ENCODE measurements at regions not wholly inside any gene's neighbourhood (a gene's known extent, or its start where the extent isn't known, plus 50 kb on each side); places are given as distances from the start of the nearest gene placed in this dataset.

- no TSS peak for BruUV-seq (replicated peaks)
- Histone ChIP-seq H3K9me1 (ENCODE audit: control insufficient read depth, insufficient read depth, low read length) (no peaks in the 10 kb centered on the region), H3K4me3 (no peak overlapping the region), H3K9ac (ENCODE audit: insufficient read depth in 1 of 2, low read depth in 2 of 2, low read length in 2 of 2) (no peak overlapping the region), H2AFZ (ENCODE audit: low read depth, low read length) (no peak overlapping the region), H3K4me1 (replicated peaks in 1 of 2; ENCODE audit: control insufficient read depth in 2 of 2, insufficient read depth in 2 of 2, low read length in 2 of 2) (no peaks in the 10 kb centered on the region), H3K27me3 (ENCODE audit: control insufficient read depth in 2 of 2, insufficient read depth in 2 of 2, low read length in 2 of 2) (peaks cover 0 to 6% of the 10 kb centered on the region in 2 experiments; a peak in 2 of 5 replicates), H3K9me3 (replicated peaks; ENCODE audit: control insufficient read depth, insufficient read depth, low read depth, low read length) (no peaks in the 10 kb centered on the region), H3K79me2 (ENCODE audit: control insufficient read depth, insufficient read depth, low read length) (no peaks in the 10 kb centered on the region), H3K36me3 (ENCODE audit: control insufficient read depth, insufficient read depth, low read length) (no peaks in the 10 kb centered on the region), H4K20me1 (replicated peaks; ENCODE audit: control insufficient read depth, insufficient read depth, low read length) (no peaks in the 10 kb centered on the region; the same call in 1 of the 2 replicates), H3K27ac (ENCODE audit: extremely low read depth, low read depth, low read length) (no peak overlapping the region), H3K4me2 (ENCODE audit: insufficient read depth, low read length) (no peak overlapping the region)
- in situ Hi-C loops (cut with MboI): no loop called here
- no peak for ATAC-seq
- ChIA-PET POLR2A (interaction anchor here (1.2 kb wide), 1 partner anchor 20 kb away, joined by 3 read pairs; no protein-coding TSS in a partner anchor), CTCF (ENCODE audit: low intra/inter-chr PET ratio) (no interaction called here)
- no peak for DNase-seq (ENCODE audit: extremely low read depth in 1 of 4, low spot score in 3 of 4)
- no peak for FAIRE-seq
- intact Hi-C loops (cut with micrococcal nuclease): no loop called here
- under 1% methylated on average over 11 of the region's 14 CpGs for WGBS (ENCODE audit: insufficient coverage, low coverage, missing lambda C conversion rate)
- TF ChIP-seq CBFA2T3 (IDR thresholded peaks at IDR 0.05) (no peak), NCOA4 (IDR thresholded peaks at IDR 0.05; ENCODE audit: partially characterized antibody) (no peak), XRCC4 (IDR thresholded peaks at IDR 0.05; ENCODE audit: extremely low read depth, insufficient read depth, insufficient read length) (no peak), VEZF1 (CRISPR knock-in tag; IDR thresholded peaks at IDR 0.05) (no peak), ZNF408 (CRISPR knock-in tag; IDR thresholded peaks at IDR 0.05; ENCODE audit: low read depth) (no peak), PHF20 (IDR thresholded peaks at IDR 0.05; ENCODE audit: partially characterized antibody) (no peak), STAT6 (CRISPR knock-in tag; IDR thresholded peaks at IDR 0.05) (no peak), PYGO2 (tag; IDR thresholded peaks at IDR 0.05) (no peak), MXI1 (IDR thresholded peaks at IDR 0.05; ENCODE audit: low read depth, low read length) (no peak), CBX5 (IDR thresholded peaks at IDR 0.05; ENCODE audit: borderline replicate concordance, low read depth) (no peak), MYNN (IDR thresholded peaks at IDR 0.05) (no peak), MYNN (CRISPR knock-in tag; IDR thresholded peaks at IDR 0.05) (no peak), KLF13 (tag; IDR thresholded peaks at IDR 0.05; ENCODE audit: borderline replicate concordance, low read depth) (no peak), BCOR (IDR thresholded peaks at IDR 0.05) (no peak), ZNF263 (CRISPR knock-in tag; IDR thresholded peaks at IDR 0.05; ENCODE audit: borderline replicate concordance) (no peak), HNRNPUL1 (IDR thresholded peaks at IDR 0.05; ENCODE audit: low read length) (no peak), SFPQ (IDR thresholded peaks at IDR 0.05; ENCODE audit: low read depth, low read length) (no peak), CBFA2T2 (conservative IDR thresholded peaks at IDR 0.05) (no peak), ESRRA (IDR thresholded peaks at IDR 0.05; ENCODE audit: borderline replicate concordance, low read depth) (no peak)
These were observed 163.4 kb upstream of the ERCC4 start for GRCh38 chr16:13756411-13757140.
